ENCODE measurements at regions not wholly inside any gene's neighbourhood (a gene's known extent, or its start where the extent isn't known, plus 50 kb on each side); places are given as distances from the start of the nearest gene placed in this dataset.

DNA sequence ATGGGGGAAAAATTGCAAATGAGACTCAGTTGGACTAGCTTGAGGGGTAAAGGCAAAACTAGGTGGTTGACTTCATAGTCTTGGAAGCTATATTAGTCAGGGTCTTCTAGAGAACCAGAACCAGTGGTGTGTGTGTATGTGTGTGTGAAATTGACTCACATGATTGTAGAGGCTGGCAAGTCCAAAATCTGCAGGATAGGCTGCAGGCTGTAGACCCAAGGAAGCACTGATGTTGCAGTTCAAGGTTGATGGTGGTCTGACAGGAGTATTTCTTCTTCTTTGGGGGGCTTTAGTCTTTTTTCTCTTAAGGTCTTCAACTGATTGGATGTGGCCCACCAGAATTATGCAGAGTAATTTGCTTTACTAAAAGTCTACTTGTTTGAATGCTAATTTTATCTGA, 217.4 kb downstream of the MANEA start:
- Mint-ChIP-seq H3K36me3 (ENCODE audit: low read depth) (no peaks in the 10 kb centered on the region), H3K9me3 (no peaks in the 10 kb centered on the region; the same call in 2 of the 3 replicates), H3K4me1 (no peaks in the 10 kb centered on the region)

More for the DNA sequence above, 217.4 kb downstream of the MANEA start:
- Histone ChIP-seq H2AFZ (no peak overlapping the region), H3F3A (replicated peaks; ENCODE audit: low read depth) (no peaks in the 10 kb centered on the region), H4K20me1 (replicated peaks; ENCODE audit: insufficient read depth) (no peaks in the 10 kb centered on the region), H3K79me2 (replicated peaks; ENCODE audit: insufficient read depth) (no peaks in the 10 kb centered on the region), H3K4me3 (no peak overlapping the region), H3K4me2 (no peak overlapping the region), H3K27me3 (ENCODE audit: insufficient read depth) (peaks cover 32% of the 10 kb centered on the region), H3K27ac (ENCODE audit: low read depth) (no peak overlapping the region), H3K9me2 (ENCODE audit: insufficient read depth) (0 out of 2 replicates have a peak, but pooled peaks cover 3% of the 10 kb centered on the region), H3K4me1 (ENCODE audit: insufficient read depth) (no peaks in the 10 kb centered on the region), H3K36me3 (ENCODE audit: insufficient read depth) (no peaks in the 10 kb centered on the region)
- Mint-ChIP-seq H3K27ac (no peak overlapping the region), H3K27me3 (ENCODE audit: insufficient read depth, low read depth, poor library complexity) (peaks cover 20% of the 10 kb centered on the region), H3K4me3 (no peak overlapping the region)
- ATAC-seq (no peak), DNase-seq (ENCODE audit: low spot score) (no peak)
- TF ChIP-seq JUNB (IDR thresholded peaks at IDR 0.05; ENCODE audit: unreplicated experiment) (no peak), EZH2 (IDR thresholded peaks at IDR 0.05; ENCODE audit: low read depth, unreplicated experiment) (no peak), ZNF114 (CRISPR knock-in tag; IDR thresholded peaks at IDR 0.05) (no peak), NANOG (IDR thresholded peaks at IDR 0.05; ENCODE audit: borderline replicate concordance) (no peak), ZNF331 (CRISPR knock-in tag; IDR thresholded peaks at IDR 0.05; ENCODE audit: low read depth) (no peak)
- TF ChIP-seq, protein P1, sequence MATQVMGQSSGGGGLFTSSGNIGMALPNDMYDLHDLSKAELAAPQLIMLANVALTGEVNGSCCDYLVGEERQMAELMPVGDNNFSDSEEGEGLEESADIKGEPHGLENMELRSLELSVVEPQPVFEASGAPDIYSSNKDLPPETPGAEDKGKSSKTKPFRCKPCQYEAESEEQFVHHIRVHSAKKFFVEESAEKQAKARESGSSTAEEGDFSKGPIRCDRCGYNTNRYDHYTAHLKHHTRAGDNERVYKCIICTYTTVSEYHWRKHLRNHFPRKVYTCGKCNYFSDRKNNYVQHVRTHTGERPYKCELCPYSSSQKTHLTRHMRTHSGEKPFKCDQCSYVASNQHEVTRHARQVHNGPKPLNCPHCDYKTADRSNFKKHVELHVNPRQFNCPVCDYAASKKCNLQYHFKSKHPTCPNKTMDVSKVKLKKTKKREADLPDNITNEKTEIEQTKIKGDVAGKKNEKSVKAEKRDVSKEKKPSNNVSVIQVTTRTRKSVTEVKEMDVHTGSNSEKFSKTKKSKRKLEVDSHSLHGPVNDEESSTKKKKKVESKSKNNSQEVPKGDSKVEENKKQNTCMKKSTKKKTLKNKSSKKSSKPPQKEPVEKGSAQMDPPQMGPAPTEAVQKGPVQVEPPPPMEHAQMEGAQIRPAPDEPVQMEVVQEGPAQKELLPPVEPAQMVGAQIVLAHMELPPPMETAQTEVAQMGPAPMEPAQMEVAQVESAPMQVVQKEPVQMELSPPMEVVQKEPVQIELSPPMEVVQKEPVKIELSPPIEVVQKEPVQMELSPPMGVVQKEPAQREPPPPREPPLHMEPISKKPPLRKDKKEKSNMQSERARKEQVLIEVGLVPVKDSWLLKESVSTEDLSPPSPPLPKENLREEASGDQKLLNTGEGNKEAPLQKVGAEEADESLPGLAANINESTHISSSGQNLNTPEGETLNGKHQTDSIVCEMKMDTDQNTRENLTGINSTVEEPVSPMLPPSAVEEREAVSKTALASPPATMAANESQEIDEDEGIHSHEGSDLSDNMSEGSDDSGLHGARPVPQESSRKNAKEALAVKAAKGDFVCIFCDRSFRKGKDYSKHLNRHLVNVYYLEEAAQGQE (IDR thresholded peaks at IDR 0.05; ENCODE audit: unreplicated experiment) = no peak
- TF ChIP-seq, protein P2, sequence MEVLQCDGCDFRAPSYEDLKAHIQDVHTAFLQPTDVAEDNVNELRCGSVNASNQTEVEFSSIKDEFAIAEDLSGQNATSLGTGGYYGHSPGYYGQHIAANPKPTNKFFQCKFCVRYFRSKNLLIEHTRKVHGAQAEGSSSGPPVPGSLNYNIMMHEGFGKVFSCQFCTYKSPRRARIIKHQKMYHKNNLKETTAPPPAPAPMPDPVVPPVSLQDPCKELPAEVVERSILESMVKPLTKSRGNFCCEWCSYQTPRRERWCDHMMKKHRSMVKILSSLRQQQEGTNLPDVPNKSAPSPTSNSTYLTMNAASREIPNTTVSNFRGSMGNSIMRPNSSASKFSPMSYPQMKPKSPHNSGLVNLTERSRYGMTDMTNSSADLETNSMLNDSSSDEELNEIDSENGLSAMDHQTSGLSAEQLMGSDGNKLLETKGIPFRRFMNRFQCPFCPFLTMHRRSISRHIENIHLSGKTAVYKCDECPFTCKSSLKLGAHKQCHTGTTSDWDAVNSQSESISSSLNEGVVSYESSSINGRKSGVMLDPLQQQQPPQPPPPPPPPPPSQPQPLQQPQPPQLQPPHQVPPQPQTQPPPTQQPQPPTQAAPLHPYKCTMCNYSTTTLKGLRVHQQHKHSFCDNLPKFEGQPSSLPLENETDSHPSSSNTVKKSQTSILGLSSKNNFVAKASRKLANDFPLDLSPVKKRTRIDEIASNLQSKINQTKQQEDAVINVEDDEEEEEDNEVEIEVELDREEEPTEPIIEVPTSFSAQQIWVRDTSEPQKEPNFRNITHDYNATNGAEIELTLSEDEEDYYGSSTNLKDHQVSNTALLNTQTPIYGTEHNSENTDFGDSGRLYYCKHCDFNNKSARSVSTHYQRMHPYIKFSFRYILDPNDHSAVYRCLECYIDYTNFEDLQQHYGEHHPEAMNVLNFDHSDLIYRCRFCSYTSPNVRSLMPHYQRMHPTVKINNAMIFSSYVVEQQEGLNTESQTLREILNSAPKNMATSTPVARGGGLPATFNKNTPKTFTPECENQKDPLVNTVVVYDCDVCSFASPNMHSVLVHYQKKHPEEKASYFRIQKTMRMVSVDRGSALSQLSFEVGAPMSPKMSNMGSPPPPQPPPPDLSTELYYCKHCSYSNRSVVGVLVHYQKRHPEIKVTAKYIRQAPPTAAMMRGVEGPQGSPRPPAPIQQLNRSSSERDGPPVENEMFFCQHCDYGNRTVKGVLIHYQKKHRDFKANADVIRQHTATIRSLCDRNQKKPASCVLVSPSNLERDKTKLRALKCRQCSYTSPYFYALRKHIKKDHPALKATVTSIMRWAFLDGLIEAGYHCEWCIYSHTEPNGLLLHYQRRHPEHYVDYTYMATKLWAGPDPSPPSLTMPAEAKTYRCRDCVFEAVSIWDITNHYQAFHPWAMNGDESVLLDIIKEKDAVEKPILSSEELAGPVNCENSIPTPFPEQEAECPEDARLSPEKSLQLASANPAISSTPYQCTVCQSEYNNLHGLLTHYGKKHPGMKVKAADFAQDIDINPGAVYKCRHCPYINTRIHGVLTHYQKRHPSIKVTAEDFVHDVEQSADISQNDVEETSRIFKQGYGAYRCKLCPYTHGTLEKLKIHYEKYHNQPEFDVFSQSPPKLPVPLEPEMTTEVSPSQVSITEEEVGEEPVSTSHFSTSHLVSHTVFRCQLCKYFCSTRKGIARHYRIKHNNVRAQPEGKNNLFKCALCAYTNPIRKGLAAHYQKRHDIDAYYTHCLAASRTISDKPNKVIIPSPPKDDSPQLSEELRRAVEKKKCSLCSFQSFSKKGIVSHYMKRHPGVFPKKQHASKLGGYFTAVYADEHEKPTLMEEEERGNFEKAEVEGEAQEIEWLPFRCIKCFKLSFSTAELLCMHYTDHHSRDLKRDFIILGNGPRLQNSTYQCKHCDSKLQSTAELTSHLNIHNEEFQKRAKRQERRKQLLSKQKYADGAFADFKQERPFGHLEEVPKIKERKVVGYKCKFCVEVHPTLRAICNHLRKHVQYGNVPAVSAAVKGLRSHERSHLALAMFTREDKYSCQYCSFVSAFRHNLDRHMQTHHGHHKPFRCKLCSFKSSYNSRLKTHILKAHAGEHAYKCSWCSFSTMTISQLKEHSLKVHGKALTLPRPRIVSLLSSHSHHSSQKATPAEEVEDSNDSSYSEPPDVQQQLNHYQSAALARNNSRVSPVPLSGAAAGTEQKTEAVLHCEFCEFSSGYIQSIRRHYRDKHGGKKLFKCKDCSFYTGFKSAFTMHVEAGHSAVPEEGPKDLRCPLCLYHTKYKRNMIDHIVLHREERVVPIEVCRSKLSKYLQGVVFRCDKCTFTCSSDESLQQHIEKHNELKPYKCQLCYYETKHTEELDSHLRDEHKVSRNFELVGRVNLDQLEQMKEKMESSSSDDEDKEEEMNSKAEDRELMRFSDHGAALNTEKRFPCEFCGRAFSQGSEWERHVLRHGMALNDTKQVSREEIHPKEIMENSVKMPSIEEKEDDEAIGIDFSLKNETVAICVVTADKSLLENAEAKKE (CRISPR knock-in tag; IDR thresholded peaks at IDR 0.05) = no peak
